C4-2B (cell line): ENCODE measurements at regions not wholly inside any gene's neighbourhood (a gene's known extent, or its start where the extent isn't known, plus 50 kb on each side); places are given as distances from the start of the nearest gene placed in this dataset.

Experiments
- H3K27ac ChIP-seq: fragments of 450-650 bp; 2 replicates; pipeline ENCODE4 v1.5.1; 2017
- CTCF ChIP-seq: fragments of 450-650 bp; conservative IDR thresholded peaks from 2 replicates; pipeline ENCODE4 v1.5.1; 2017; ENCODE audit warnings: mild to moderate bottlenecking
- ZFX ChIP-seq: fragments of 450-650 bp; IDR thresholded peaks from 2 replicates; pipeline ENCODE4 v1.6.1; 2017

GRCh38 chr2:157928372-157928771 lies 52.2 kb upstream of the ACVR1 start:
- no peak for TF ChIP-seq ZFX
- TF ChIP-seq CTCF = no peak

GRCh38 chr2:157927155-157927554 lies 51.0 kb upstream of the ACVR1 start:
- no peak for TF ChIP-seq CTCF
- TF ChIP-seq ZFX = no peak
- H3K27ac ChIP-seq = no peak overlapping the region

More at GRCh38 chr2:157928372-157928771, 52.2 kb upstream of the ACVR1 start:
- no peak overlapping the region for H3K27ac ChIP-seq
